ENCODE measurements at regions not wholly inside any gene's neighbourhood (a gene's known extent, or its start where the extent isn't known, plus 50 kb on each side); places are given as distances from the start of the nearest gene placed in this dataset.

DNA sequence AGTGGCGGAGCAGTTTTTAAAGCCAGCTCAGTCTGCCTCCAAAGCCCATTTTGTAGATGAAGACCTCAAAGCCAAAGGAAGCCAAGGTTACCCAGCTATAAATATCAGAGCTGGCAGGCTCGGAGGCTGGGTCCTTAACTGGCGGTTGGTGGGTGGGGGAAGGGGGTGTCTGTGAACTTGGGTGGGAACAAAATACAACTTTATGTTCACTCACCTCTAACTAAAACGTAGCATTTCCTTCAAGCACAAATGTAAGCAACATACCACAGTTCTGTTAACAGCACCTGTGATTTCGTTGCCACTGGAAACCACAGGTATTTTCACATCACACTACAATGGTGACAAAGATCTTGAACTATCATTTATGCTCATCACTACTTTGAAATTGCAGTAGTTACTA, 99.7 kb upstream of the SYT13 start:
- no CpG with 5 or more reads among the region's 5 CpGs for WGBS (ENCODE audit: extremely low coverage, insufficient read length, low lambda C conversion rate)
- Histone ChIP-seq H3K79me1 (ENCODE audit: insufficient read depth, low read depth, low read length, poor library complexity, severe bottlenecking) (no peaks in the 10 kb centered on the region), H4K20me1 (ENCODE audit: control insufficient read depth, insufficient read depth, insufficient read length) (no peaks in the 10 kb centered on the region), H4K5ac (ENCODE audit: insufficient read length, low read depth, low read length) (no peak overlapping the region), H3K9ac (ENCODE audit: extremely low read depth, insufficient read length, low read length) (no peak overlapping the region), H3K56ac (ENCODE audit: insufficient read length, low read depth, low read length) (no peak overlapping the region), H3K14ac (ENCODE audit: insufficient read depth, low read length) (no peak overlapping the region), H2BK5ac (ENCODE audit: insufficient read length, low read length) (no peak overlapping the region), H2AK5ac (ENCODE audit: insufficient read length, low read length) (no peak overlapping the region), H2BK15ac (ENCODE audit: low read depth, low read length) (no peak overlapping the region), H3K4me2 (ENCODE audit: insufficient read depth, insufficient read length, low read length) (no peak overlapping the region), H4K8ac (replicated peaks; ENCODE audit: insufficient read length, low read depth, low read length) (no peak overlapping the region), H3K79me2 (ENCODE audit: insufficient read depth, low read length) (no peaks in the 10 kb centered on the region), H3K23me2 (ENCODE audit: insufficient read length, low read depth, low read length, poor library complexity, severe bottlenecking) (no peaks in the 10 kb centered on the region), H3K23ac (ENCODE audit: insufficient read length, low read depth, low read length) (no peak overlapping the region), H2BK120ac (ENCODE audit: low read depth, low read length, poor library complexity, severe bottlenecking) (no peak overlapping the region), H3K27me3 (ENCODE audit: insufficient read depth, low read length) (no peaks in the 10 kb centered on the region; the same call in 1 of the 2 replicates), H3K9me3 (ENCODE audit: control insufficient read depth, low read depth, low read length) (no peaks in the 10 kb centered on the region), H3K4me1 (ENCODE audit: insufficient read depth, low read length) (no peaks in the 10 kb centered on the region), H3K27ac (ENCODE audit: insufficient read length, low read depth, low read length) (no peak overlapping the region), H4K91ac (ENCODE audit: insufficient read length, low read depth, low read length) (no peak overlapping the region), H2BK20ac (ENCODE audit: low read depth, low read length, poor library complexity, severe bottlenecking) (no peak overlapping the region), H3K4ac (ENCODE audit: low read depth, low read length) (no peak overlapping the region), H2BK12ac (ENCODE audit: insufficient read length, low read depth, low read length) (no peak overlapping the region), H3K18ac (ENCODE audit: insufficient read length, low read depth, low read length) (no peak overlapping the region), H2AFZ (ENCODE audit: low read length) (no peak overlapping the region), H3T11ph (ENCODE audit: low read length) (no peak overlapping the region)
- peaks cover 8% of the 10 kb centered on the region for H3K27me3 Mint-ChIP-seq (ENCODE audit: low read depth)
- TF ChIP-seq, protein P1, sequence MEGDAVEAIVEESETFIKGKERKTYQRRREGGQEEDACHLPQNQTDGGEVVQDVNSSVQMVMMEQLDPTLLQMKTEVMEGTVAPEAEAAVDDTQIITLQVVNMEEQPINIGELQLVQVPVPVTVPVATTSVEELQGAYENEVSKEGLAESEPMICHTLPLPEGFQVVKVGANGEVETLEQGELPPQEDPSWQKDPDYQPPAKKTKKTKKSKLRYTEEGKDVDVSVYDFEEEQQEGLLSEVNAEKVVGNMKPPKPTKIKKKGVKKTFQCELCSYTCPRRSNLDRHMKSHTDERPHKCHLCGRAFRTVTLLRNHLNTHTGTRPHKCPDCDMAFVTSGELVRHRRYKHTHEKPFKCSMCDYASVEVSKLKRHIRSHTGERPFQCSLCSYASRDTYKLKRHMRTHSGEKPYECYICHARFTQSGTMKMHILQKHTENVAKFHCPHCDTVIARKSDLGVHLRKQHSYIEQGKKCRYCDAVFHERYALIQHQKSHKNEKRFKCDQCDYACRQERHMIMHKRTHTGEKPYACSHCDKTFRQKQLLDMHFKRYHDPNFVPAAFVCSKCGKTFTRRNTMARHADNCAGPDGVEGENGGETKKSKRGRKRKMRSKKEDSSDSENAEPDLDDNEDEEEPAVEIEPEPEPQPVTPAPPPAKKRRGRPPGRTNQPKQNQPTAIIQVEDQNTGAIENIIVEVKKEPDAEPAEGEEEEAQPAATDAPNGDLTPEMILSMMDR (conservative IDR thresholded peaks at IDR 0.05) = no peak
- no peaks in the 10 kb centered on the region; a peak in 1 of 5 replicates for H3K9me3 Mint-ChIP-seq
- H3K4me1 Mint-ChIP-seq = peaks cover 0 to 16% of the 10 kb centered on the region in 2 experiments; a peak in 2 of 4 replicates
- no peak overlapping the region for H3K4me3 Mint-ChIP-seq
- H3K27ac Mint-ChIP-seq = no peak overlapping the region
- H3K36me3 Mint-ChIP-seq (ENCODE audit: insufficient read depth in 1 of 3, low read depth in 3 of 3) = no peaks in the 10 kb centered on the region
- no peak for DNase-seq

Data from H9 (cell line).